OCI-LY1 (cell line): ENCODE measurements at regions not wholly inside any gene's neighbourhood (a gene's known extent, or its start where the extent isn't known, plus 50 kb on each side); places are given as distances from the start of the nearest gene placed in this dataset.

Experiments used
- EZH2 ChIP-seq: fragments of 200-600 bp; sonication (generic), shearing (Covaris generic); IDR thresholded peaks from 2 replicates; pipeline ENCODE4 v1.8.0; 2017; ENCODE audit warnings: borderline replicate concordance, mixed run types, mild to moderate bottlenecking, antibody characterized with exemption, low read length, moderate library complexity, mixed read lengths
- TF ChIP-seq, protein P1 (sequence below): fragments of 200-600 bp; sonication (generic), shearing (Covaris generic); IDR thresholded peaks from 2 replicates; pipeline ENCODE4 v1.5.1; 2017; ENCODE audit warnings: mild to moderate bottlenecking, antibody characterized with exemption, low read length, moderate library complexity, mixed read lengths

DNA sequence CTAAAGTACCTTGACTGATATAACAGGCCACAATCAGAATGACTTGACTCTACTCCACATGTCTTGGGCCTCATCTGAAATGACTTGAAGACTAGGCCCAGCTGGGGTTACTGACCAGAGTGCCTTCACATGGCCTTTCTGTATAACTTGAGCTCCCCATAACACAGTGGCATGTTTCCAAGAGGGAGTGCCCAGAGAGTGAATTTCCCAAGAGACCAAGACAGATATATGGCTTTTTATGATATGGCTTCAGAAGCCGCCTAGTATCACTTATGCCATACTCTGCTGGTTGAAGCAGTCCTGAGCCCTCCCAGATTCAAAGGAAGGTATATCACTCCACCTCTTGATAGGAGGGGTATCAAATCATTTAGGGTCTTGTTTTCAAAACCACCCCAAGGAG, 357.5 kb upstream of the EEF2KMT start:
- TF ChIP-seq, protein P1, sequence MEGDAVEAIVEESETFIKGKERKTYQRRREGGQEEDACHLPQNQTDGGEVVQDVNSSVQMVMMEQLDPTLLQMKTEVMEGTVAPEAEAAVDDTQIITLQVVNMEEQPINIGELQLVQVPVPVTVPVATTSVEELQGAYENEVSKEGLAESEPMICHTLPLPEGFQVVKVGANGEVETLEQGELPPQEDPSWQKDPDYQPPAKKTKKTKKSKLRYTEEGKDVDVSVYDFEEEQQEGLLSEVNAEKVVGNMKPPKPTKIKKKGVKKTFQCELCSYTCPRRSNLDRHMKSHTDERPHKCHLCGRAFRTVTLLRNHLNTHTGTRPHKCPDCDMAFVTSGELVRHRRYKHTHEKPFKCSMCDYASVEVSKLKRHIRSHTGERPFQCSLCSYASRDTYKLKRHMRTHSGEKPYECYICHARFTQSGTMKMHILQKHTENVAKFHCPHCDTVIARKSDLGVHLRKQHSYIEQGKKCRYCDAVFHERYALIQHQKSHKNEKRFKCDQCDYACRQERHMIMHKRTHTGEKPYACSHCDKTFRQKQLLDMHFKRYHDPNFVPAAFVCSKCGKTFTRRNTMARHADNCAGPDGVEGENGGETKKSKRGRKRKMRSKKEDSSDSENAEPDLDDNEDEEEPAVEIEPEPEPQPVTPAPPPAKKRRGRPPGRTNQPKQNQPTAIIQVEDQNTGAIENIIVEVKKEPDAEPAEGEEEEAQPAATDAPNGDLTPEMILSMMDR, result no peak
- TF ChIP-seq EZH2, result no peak
